ENCODE measurements at regions not wholly inside any gene's neighbourhood (a gene's known extent, or its start where the extent isn't known, plus 50 kb on each side); places are given as distances from the start of the nearest gene placed in this dataset.

DNA sequence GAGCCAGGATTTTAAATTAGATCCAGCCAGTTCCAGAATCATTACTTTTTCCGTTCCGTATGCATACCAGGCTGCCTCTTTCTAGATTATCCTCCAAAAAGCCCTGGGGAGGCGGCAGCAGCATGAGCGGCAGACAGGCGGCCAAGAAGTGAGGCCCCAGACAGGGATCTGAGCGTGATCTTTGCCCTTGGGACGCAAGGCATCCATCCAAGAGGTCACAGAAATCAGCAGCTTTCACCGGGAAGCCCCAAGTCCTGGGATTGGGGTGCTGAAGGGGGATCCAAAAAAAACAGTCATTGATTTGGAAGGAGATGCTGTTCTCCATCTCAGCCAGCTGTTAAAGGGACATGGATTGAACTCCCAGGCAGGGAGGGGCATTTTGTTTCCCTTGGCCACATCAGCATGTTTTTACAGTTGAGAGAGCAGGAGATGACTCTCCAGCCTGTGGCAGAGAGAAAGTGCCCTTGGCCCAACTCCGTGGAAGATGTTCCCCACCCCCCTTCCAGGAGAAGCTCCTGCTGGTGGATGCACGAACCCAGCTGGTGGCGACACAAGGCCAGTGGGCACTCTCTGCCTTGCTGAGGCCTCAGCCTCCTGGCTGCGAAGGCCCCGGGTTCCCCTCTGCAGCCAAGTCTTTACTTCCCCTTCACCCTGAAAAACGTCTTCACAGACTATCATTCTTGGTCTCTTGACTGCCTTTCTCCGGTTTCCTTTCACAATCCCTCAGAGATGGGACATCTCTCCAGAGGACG lies 265.6 kb downstream of the ANAPC1 start:
- Histone ChIP-seq H3K27me3 (ENCODE audit: insufficient read depth) (no peaks in the 10 kb centered on the region), H3K4me3 (ENCODE audit: low read depth in 2 of 2, low read length in 1 of 2) (no peak overlapping the region), H3K4me1 (ENCODE audit: control insufficient read depth in 1 of 2, insufficient read depth in 2 of 2, low read depth in 1 of 2, low read length in 1 of 2) (peaks cover 0 to 19% of the 10 kb centered on the region in 2 experiments; a peak in 1 of 4 replicates), H3F3A (replicated peaks; ENCODE audit: insufficient read depth) (no peaks in the 10 kb centered on the region), H3K9ac (no peak overlapping the region), H3K79me2 (ENCODE audit: insufficient read depth) (no peaks in the 10 kb centered on the region), H3K36me3 (replicated peaks in 1 of 2; ENCODE audit: control insufficient read depth in 1 of 2, insufficient read depth in 2 of 2, low read length in 1 of 2) (no peaks in the 10 kb centered on the region), H3K4me2 (no peak overlapping the region), H3K9me2 (no peaks in the 10 kb centered on the region), H3K9me3 (no peaks in the 10 kb centered on the region), H4K20me1 (ENCODE audit: insufficient read depth) (no peaks in the 10 kb centered on the region), H3K27ac (ENCODE audit: low read depth in 2 of 2, low read length in 1 of 2) (peak overlapping the region in 1 of 2 experiments; percentile 58; a peak in 2 of 4 replicates), H2AFZ (ENCODE audit: low read depth) (no peak overlapping the region)
- WGBS (ENCODE audit: low lambda C conversion rate) = 89% methylated on average over 14 of the region's 16 CpGs
- POLR2A ChIA-PET = no interaction called here
- CTCF ChIA-PET = interaction anchor here (1.0 kb wide), 1 partner anchor 8 kb away, joined by 3 read pairs; no protein-coding TSS in a partner anchor
- TF ChIP-seq REST (IDR thresholded peaks at IDR 0.05; ENCODE audit: low read depth, low read length) (no peak), EP300 (IDR thresholded peaks at IDR 0.05; ENCODE audit: borderline replicate concordance in 1 of 2, low read depth in 1 of 2, low read length in 1 of 2) (no peak)
- no peak for DNase-seq

- H3K4me2 ChIP-seq = no peak overlapping the region
- TF ChIP-seq MEF2A (IDR thresholded peaks at IDR 0.05; ENCODE audit: borderline replicate concordance, low read depth) (no peak), FOXM1 (IDR thresholded peaks at IDR 0.05; ENCODE audit: low read depth) (no peak), USF2 (IDR thresholded peaks at IDR 0.05; ENCODE audit: borderline replicate concordance, low read depth, low read length) (no peak), CHD2 (IDR thresholded peaks at IDR 0.05; ENCODE audit: low read length, partially characterized antibody) (no peak), JUND (IDR thresholded peaks at IDR 0.05) (no peak), RAD21 (IDR thresholded peaks at IDR 0.05; ENCODE audit: low read length) (peak; percentile 38), SMC3 (IDR thresholded peaks at IDR 0.05; ENCODE audit: low read depth, low read length) (0 out of 2 replicates have a peak, but pooled peaks have one; percentile 16), TCF12 (IDR thresholded peaks at IDR 0.05) (no peak)
- TF ChIP-seq, protein P1, sequence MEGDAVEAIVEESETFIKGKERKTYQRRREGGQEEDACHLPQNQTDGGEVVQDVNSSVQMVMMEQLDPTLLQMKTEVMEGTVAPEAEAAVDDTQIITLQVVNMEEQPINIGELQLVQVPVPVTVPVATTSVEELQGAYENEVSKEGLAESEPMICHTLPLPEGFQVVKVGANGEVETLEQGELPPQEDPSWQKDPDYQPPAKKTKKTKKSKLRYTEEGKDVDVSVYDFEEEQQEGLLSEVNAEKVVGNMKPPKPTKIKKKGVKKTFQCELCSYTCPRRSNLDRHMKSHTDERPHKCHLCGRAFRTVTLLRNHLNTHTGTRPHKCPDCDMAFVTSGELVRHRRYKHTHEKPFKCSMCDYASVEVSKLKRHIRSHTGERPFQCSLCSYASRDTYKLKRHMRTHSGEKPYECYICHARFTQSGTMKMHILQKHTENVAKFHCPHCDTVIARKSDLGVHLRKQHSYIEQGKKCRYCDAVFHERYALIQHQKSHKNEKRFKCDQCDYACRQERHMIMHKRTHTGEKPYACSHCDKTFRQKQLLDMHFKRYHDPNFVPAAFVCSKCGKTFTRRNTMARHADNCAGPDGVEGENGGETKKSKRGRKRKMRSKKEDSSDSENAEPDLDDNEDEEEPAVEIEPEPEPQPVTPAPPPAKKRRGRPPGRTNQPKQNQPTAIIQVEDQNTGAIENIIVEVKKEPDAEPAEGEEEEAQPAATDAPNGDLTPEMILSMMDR (IDR thresholded peaks at IDR 0.05) = peak; percentile 27; the same call in 1 of the 2 replicates
- TF ChIP-seq, protein P2, sequence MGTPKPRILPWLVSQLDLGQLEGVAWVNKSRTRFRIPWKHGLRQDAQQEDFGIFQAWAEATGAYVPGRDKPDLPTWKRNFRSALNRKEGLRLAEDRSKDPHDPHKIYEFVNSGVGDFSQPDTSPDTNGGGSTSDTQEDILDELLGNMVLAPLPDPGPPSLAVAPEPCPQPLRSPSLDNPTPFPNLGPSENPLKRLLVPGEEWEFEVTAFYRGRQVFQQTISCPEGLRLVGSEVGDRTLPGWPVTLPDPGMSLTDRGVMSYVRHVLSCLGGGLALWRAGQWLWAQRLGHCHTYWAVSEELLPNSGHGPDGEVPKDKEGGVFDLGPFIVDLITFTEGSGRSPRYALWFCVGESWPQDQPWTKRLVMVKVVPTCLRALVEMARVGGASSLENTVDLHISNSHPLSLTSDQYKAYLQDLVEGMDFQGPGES (IDR thresholded peaks at IDR 0.05; ENCODE audit: low read depth, low read length) = no peak
- H3K36me3 ChIP-seq (replicated peaks in 1 of 2; ENCODE audit: control insufficient read depth in 1 of 2, insufficient read depth in 2 of 2, low read length in 1 of 2) = no peaks in the 10 kb centered on the region
- H3K4me3 ChIP-seq (ENCODE audit: low read depth in 2 of 2, low read length in 1 of 2) = no peak overlapping the region
- H3K79me2 ChIP-seq (ENCODE audit: insufficient read depth) = no peaks in the 10 kb centered on the region
- no peaks in the 10 kb centered on the region for H3F3A ChIP-seq (replicated peaks; ENCODE audit: insufficient read depth)
- H3K9me3 ChIP-seq = no peaks in the 10 kb centered on the region
- H3K27me3 ChIP-seq (ENCODE audit: insufficient read depth) = no peaks in the 10 kb centered on the region
- H3K9me2 ChIP-seq = no peaks in the 10 kb centered on the region
- H3K4me1 ChIP-seq (ENCODE audit: control insufficient read depth in 1 of 2, insufficient read depth in 2 of 2, low read depth in 1 of 2, low read length in 1 of 2) = peaks cover 1 to 19% of the 10 kb centered on the region in 2 experiments; a peak in 2 of 4 replicates
- no peak overlapping the region for H2AFZ ChIP-seq (ENCODE audit: low read depth)
- no peak overlapping the region for H3K9ac ChIP-seq
- no peaks in the 10 kb centered on the region for H4K20me1 ChIP-seq (ENCODE audit: insufficient read depth)
- no peak for DNase-seq
- ChIA-PET POLR2A (no interaction called here), CTCF (no interaction called here)
- WGBS (ENCODE audit: low lambda C conversion rate) = 83% methylated on average over 11 of the region's 11 CpGs
- no peak overlapping the region for H3K27ac ChIP-seq (ENCODE audit: low read depth in 2 of 2, low read length in 1 of 2)
Measured at GRCh38 chr2:111618978-111619902, 264.8 kb downstream of the ANAPC1 start.
